ENCODE measurements at regions not wholly inside any gene's neighbourhood (a gene's known extent, or its start where the extent isn't known, plus 50 kb on each side); places are given as distances from the start of the nearest gene placed in this dataset.

DNA sequence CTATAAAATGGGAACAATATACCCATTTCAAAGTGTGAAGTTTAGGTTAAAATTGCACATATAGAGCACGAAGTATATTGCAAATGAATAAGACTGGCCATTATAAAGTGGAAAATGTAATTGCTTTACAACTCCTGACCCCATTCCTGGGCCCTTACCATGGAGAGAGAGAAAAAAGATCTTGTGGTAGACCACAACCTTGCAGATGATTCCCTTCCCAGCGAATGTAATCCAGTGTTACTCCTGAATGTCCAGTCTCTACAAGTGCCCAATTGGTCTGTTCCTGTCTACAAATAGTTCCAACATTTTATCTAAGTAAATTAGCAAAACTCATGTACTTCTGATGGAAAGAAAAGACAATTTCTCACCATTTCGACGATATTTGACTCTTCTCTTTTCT, 184.1 kb upstream of the LNX1 start:
- DNase-seq (ENCODE audit: low read depth) = peak; percentile 34

DNA sequence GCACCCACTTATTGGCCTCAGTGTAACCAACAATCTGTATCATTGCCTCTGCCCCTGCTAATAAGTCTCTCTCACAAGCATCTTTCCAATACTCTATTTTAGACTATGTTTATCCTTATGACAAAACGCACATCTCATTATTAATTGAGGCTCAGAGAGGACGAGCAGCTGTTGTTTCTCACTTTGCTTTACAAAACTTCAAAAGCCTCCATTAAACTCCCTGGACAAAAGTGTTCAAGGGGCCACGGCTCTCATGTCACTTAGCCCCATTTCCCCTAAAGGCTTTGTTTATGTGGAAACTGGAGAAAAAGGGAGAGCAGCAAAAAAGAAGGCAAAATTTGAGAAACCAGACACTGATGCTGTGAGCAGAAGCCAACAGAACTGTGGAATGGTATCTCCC, 180.0 kb upstream of the LNX1 start:
- no peak for DNase-seq (ENCODE audit: low read depth)

DNA sequence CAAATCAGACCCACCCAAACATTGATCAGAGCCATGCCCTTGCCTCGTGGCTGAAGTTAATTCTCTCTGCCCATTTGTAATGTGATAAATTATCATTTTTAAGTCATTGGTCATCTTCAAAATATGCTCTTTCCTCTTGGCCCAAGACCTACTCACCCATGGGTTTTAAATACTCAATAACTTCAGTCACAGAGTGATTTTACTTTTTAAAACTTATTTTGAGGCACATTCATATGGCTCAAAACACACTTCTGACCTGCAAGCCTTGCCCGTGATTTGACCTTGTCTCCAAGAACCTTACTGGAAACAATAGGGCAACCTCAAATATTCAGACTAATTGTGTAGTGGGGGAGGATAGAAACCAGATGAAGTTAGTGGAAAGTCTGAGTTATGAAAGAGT, 176.2 kb upstream of the LNX1 start:
- peak; percentile 89 for DNase-seq (ENCODE audit: low read depth)

DNA sequence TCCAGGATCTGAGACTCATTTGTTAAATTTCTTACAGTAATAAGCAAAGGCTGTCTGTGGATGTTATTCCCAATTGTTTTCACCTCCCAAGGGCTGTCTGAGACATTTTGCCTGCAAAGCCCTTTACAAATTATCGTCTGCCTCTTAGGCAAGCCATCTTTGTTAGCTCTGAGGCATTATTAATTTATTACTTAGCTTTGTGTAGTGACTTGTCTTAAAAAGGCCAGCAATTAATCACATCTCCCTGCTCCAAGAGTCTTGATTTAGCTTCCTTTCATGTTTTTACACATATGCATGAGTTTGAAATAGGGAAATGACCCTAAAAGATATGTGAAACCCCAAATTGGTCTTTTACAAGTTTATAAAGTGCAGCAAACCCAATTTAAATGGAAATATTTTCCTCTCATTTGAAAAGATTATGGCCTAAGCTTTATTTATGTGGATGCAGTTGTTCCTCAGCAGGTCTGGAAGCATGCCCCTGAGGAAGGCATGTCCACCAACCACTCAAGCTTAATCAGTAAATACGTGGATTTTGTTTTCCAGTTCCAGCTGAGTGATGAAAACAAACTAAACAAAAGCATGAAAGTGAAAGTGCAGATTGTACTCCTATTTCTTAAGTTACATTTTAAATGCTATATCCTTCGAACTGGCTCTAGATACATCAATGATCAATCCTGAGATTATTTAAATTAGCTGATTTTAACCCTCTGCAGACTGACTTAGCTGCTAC, 173.6 kb upstream of the LNX1 start:
- peak; percentile 46 for DNase-seq (ENCODE audit: low read depth)

DNA sequence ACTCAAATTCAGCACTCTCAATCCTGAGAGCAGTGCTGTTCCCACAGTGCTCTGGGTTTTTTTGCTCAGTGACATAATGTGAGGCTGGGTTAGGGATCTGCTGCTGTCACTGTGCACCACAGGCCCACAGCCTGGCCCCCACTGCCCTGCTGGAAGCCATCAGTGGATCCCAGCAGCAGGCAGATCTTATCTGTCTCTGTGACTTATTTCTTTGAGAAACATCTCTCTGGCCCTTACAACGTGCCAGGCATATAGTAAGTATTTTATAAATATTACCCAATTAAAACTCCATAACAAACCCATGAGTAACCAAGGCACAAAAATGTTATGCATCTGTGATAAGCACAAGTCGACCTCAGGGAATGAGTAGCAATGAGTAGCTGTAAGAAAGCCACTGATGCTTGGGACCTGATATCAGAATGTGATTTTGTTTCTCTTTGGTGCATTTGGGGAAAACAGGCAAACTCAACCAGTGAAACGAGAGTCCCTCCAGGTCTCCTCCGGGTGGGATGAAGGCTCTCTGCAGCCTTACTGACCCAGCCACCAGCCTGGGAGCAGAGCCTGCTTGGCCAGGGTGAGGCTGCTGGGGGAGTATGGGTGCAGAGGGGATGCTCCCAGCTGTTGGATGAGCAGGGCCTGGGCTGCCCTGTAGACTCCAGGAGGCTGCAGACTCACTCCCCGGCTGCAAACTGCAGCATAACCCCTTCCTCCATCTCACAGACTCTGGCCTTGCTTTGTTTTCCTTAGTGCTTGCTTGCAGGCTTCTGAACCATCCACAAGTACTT, 172.7 kb upstream of the LNX1 start:
- DNase-seq (ENCODE audit: low read depth) = peak; percentile 93

DNA sequence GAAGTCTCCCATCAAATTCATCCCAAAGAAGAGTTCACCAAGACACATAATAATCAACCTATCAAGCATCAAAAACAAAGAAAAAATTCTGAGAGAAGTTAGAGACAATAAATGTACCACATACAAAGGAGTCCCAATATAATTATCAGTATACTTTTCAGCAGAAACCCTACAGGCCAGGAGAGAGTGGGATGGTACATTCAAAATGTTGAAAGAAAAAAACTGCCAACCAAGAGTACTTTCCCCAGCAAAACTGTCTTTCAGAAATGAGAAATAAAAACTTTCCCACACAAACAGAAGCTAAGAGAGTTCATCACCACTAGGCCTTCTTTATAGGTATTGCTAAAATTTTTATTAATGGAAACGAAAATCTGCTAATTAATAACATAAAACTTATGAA, 164.4 kb upstream of the LNX1 start:
- DNase-seq (ENCODE audit: low read depth) = no peak

DNA sequence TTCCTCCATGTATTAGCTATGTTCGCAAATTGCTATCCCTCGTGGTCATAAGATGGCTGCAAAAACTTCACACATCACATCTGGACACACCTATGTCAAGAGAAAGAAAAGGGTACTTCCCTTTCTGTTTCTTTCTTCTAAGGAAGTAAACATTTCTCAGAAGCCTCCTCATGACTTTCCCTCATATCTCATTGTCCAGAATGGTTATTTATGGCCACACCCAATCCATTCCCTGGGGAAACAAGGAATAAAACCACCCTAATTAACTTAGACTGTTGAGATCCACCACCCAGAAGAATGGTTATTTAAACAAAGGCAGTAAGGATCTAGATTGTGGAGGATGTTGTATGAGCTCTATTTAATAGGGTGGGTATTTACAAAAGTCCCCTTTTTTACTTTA, 160.8 kb upstream of the LNX1 start:
- no peak for DNase-seq (ENCODE audit: low read depth)

DNA sequence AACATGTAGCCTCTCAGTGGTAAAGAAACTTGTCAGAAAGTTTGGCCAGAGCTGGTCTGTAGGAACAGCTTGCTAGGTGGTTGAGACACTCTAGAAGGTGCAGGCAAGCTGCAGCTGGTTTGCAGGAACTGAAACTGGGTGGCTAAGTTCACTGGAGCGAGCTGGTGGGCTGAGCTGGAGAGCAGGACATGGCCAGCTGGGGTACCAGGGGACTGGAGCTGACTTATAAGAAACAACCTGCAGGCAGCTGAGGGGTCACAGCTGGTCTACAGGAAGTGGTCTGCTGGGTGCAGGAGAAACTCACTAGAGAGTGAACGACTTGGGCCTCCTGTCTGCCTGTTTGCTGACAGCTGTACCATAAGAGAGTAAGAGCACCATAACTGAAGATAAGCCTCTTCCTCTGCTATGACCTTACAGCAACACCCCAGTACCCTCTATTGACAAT, 157.1 kb upstream of the LNX1 start:
- no peak for DNase-seq (ENCODE audit: low read depth)

DNA sequence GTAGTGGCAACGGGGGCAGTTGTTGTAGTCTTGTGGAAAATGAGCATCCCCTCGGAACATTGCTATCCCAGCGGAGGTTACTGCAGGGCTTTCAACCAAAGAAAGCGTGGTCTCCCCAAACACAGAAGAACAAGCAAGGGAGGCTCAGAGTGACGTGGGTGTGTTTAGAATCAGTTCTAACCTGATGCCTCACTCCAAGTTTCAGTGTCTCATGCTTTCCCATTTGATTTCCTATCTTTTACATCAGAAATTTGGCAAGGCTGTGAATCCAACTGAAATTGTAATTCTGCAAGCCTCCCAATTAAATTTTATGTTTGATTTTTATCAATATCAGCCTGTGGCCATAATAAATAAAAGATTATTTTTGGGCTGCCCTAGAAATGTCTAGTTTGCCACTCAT, 156.1 kb upstream of the LNX1 start:
- no peak for DNase-seq (ENCODE audit: low read depth)

DNA sequence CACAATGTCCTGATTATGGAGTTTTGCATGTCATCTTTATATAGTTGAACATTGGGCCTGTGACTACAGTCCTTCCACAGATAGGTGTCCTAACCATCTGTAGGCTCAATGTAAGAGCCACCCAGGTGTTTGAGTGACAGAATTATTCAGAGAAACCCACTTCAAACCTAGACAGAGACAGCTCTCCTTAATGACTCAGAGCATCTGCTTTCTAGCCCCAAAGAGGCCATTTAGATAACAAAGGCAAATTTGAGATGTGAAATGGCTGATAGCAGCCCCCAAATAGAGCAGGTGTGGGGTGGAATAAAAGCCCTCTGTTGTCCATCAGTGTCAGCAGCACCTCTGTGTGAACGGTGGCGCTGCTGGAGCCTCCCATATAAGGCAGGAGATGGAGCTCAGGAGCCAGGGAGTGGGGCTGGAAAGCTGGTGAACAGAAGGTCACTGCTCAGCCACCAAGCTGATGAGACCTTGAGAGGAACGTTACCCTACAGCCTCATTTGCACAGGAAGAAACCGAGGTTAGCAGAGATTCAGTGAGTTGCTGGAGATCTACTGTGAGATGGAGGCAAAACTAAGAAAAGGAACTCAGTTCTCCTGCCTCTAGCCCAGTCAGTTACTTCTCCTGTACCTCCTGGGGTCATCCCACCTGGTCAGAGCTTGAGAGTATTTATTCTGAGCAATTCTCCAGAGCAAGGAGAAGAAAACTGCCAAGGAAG, 153.3 kb upstream of the LNX1 start:
- no peak for DNase-seq (ENCODE audit: low read depth)

DNA sequence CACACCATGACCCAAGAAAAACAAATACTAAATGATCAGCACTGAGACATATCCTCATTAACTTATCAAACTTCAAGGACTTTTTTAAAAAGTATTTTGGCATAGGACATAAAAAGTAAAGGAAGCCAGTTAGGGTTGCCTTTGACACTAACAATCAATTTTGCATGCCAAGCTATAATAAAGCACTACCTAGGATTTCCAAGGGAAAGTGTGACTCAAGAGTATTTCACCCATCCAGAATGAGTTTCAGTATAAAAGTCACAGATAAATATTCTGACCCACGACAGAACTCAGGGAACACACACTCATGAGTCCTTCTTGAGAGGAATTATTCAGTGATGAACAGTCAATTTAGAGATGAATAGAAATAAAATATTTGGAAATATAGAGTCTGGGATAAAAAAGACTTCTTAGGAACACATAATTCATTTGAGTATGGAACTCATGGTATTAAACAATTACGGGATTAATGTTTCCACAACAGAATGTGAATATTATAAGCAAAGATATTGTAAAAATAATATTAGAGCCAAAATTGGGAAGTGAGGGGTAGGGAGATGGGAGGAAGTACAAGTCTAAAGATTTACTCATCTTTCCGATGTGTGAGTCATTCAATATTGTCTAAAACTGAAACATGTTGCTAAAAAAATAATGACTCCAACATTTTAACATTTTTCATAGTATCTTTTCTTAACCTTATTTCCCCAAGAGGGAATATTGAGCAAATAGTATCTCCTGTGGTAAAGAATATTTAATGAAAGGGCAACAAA, 143.5 kb upstream of the LNX1 start:
- DNase-seq (ENCODE audit: low read depth) = peak; percentile 67

DNA sequence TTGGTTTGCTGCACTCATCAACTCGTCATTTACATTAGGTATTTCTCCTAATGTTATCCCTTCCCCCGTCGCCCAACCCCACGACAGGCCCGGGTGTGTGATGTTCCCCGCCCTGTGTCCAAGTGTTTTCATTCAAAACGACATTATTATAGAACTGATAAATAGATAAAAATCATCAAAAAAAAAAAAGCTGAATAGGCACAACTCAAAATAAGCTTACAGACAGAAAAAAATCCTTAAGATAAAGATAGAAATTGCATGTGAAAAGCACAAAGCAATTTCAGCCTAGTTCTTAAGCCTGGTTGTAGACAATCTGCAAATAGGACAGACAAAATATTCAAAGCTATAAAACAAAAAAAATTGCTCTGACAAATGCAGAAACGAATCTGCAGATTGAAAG, 142.9 kb upstream of the LNX1 start:
- DNase-seq (ENCODE audit: low read depth) = no peak

DNA sequence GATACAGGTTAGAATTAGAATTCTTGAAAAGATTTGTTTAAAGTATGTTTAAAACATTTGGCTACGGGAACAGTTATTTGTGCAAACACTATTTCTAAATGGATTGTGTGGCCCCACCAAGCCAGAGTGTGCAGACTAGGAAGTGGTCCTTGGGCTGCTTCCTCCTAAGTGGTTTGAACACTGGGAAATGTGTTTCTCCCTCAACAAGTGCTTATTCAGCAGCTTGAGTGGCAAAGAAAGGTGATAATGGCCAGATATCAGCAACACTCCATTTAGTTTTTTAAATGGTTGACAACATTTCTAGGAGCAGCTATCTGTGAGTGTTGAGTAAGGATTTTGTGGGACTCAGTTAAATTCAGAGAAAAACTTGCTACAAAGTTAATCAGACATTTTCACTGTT, 141.4 kb upstream of the LNX1 start:
- DNase-seq (ENCODE audit: low read depth) = no peak

DNA sequence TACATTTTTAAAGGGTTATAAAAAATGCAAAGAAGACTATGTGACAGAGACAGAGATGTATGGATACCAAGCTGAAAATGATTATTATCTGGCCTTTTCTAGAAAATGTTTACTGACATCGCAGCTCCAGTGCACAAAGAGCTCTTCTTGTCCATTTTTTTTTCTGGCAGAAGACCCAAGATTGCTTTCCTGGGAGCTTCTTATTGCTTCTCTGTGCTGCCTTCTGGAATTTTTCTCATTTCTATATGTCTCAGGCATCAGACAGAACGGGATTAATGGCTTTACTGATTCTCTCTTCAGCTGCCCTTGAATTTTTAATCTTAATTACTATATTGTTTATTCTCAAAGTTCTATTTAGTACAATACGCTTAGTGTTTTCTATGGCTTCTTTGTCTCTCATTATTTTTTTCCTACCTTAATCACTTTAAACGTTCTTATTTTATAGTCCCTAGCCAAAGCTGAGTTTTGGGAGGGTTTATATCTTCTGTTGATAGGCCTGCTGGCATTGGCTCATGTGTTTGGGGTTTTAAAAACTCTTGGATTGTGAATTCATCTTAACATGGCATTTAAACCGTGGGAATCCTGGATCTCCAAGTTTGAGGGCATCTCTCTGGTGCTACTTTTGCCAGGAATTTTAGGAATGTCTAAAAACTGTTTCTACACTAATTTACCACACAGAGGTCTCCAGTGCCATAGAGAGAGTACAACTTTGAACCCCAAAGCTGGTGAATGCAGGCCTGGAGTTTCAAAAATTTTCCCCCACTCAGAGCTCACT, 138.9 kb upstream of the LNX1 start:
- DNase-seq (ENCODE audit: low read depth) = no peak

DNA sequence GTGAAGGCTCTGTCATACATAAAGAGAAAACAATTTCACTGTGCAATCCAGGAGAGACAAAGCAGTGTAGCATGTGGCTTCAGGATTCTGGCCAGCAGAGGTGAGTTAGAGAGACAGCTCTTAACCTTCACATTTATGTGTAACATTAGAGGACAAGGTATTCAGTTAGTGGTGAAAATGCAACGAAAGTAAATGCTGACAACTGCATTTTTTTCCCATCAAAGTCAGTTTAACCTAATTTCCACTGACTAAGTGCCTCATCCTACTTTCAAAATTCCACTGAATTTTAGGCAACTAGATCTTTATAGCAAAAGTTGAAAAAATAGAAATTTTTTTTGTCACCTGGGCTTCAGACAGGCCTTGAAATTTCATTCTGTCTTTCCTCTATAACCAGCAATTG, 130.8 kb upstream of the LNX1 start:
- no peak for DNase-seq (ENCODE audit: low read depth)

DNA sequence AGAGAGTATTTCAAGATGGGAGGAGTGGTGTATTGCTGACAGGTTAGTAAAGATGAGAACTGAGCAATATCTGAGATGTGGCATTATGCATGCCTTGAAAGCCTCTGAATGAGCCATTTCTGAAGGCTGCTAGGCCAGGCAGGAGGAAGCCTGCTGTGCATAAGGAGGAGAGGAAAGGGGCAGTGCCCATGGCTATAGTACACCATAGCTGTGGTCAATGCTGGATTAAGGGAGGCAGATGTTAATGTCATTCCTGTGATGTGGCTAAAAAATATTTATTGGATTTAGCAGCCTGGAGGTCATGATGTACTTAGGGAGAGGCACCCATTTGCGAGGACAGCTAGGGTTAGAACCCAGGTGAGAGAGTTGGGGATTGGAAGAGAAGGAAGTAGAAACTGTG, 130.0 kb upstream of the LNX1 start:
- DNase-seq (ENCODE audit: low read depth) = no peak

DNA sequence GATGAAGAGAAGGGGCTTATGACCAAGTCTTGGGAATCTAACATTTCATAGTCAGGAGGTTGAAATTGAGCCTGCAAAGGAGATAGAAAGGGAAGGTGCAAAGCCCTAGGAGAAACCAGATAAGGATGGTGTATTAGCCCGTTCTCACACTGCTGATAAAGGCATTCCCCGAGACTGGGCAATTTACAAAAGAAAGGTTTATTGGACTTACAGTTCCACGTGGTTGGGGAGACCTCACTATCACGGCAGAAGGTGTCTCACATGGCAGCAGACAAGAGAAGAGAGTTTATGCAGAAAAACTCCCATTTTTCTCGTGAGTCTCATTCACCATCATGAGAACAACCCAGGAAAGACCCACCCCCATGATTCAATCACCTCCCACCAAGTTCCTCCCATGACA, 129.5 kb upstream of the LNX1 start:
- no peak for DNase-seq (ENCODE audit: low read depth)

DNA sequence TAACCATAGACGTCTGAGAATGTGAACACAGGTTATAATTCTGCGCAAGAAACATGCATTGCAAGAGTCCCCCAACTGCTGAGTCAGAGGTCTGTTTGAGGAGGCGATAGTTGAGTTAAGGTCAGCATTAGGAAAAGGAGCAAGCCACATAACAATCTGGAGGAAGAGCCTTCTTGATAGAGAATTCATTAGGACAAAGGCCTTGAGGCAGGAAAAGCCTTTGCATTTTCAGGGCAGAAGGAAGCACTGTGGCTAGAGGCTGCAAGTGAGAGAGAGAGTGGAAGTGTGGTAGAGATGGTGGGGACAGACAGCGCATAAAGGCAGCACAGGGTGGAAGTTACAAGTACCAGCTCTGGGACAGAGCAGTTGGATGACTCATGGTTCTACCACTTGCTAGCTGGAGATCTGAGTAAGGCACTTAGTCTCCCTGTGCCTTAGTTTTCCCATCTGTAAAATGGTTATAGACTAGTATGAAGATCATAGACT, 125.8 kb upstream of the LNX1 start:
- DNase-seq (ENCODE audit: low read depth) = peak; percentile 82

DNA sequence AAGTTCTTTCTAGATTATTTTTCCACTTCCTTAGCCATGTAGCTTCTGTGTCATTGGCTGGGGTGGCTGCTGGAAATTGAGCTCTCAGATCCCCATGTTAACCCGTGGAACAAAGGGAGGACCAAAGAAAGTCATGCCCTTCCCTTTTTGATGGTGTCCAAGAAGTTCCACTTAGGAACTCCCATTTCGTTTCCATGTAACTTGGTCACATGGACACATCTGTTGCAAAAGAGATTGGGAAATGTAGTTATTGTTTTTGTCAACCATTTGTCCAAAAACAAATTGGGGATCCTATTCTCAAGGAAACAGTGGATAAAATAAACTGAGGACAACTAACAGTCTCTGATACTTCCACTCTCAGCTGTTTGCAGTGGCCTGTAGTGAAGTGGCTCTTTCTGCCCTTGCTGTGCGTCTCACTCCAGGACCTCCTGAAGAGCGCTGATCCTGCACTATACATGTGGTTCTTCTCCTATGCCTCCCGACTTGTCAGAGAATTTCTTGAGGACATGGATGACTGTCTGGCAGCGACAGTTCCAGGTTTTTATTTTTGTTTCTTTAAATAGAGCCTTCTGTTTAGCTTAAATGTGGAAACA, 125.3 kb upstream of the LNX1 start:
- no peak for DNase-seq (ENCODE audit: low read depth)

DNA sequence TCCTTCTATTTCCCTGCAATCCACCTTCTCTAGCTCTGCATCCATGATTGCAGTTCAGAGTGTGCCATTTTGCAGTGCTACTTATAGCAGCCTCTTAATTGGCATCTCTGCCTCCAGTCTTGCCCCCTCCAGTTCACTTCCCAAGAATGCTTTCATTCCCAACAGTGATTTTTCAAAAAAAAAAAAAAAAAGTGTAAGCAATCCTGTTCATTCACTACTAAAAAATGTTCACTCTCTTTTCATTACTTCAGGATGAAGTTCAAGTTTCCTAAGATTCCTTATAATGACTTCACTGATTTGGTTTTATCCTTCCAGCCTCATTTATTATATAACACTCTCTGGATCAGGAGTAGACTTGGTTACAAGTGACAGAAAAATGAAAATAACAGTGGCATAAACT, 124.7 kb upstream of the LNX1 start:
- no peak for DNase-seq (ENCODE audit: low read depth)
